Pons (tissue), 1 donor: ENCODE measurements at regions not wholly inside any gene's neighbourhood (a gene's known extent, or its start where the extent isn't known, plus 50 kb on each side); places are given as distances from the start of the nearest gene placed in this dataset.
"Not testable (repeated sequence)": the region's sequence is repeated elsewhere in the genome, so short reads cannot be mapped to it uniquely, and the experiment has no call there.

Source experiments
- DNase-seq: peaks from one replicate; pipeline ENCODE4 v3.0.0-alpha.2; 2016; ENCODE audit warnings: low spot score

DNA sequence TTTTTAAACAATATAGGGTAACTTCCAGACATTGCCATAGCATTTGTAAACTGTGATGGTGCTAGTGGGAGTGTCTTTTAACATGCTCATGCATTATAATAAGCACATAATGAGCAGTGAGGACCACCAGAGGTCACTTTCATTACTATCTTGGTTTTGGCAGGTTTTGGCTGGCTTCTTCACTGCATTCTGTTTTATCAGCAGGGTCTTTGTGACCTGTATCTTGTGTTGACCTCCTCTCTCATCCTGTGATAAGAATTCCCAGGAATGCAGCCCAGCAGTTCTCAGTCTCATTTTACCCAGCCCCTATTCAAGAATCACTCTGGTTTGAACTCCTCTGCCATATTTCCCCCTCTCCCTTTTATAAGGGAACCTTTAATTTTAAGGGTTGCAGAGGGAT lies 91.3 kb downstream of the ZNF467 start:
- DNase-seq, result no peak

DNA sequence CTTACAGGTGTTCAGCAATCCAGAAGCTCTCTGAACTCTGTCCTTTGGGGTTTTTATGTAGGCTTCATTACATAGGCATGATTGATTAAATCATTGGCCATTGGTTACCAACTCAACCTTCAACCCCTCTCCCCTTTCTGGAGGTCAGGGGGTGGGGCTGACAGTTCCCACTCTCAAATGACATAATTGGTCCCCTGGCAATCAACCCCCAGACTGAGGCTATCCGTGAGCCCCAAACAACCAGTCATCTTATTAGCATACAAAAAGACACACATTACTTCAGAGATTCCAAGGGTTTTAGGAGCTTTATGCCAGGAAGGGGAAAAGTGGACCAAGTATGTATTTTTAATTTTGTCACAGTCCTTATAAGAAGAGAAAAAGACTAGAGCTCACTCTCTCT lies 92.1 kb downstream of the ZNF467 start:
- no peak for DNase-seq

DNA sequence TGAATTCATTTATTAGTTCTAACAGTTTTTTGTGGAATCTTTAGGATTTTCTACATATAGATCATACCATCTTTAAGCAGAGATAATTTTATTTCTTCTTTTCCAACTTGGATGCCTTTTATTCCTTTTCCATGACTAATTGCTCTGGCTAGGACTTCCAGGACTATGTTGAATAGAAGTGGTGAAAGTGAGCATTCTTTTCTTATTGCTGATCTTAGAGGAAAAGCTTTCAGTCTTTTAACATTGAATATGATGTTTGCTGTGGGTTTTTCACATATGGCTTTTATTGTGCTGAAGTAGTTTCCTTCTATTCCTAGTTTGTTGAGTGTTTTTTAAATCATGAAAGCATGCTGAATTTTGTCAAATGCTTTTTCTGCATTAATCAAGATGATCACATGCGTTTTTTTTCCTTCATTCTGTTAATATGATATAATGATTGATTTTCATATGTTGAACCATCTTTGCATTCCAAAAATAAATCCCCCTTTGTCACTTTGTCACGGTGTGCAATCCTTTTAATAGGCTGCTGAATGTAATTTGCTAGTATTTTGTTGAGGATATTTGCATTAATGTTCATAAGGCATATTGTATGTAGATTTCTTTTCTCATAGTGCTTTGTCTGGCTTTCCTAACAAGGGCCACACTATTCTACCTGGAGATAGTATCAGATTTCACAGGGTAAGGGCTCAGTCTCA lies 92.9 kb downstream of the ZNF467 start:
- DNase-seq, result no peak

DNA sequence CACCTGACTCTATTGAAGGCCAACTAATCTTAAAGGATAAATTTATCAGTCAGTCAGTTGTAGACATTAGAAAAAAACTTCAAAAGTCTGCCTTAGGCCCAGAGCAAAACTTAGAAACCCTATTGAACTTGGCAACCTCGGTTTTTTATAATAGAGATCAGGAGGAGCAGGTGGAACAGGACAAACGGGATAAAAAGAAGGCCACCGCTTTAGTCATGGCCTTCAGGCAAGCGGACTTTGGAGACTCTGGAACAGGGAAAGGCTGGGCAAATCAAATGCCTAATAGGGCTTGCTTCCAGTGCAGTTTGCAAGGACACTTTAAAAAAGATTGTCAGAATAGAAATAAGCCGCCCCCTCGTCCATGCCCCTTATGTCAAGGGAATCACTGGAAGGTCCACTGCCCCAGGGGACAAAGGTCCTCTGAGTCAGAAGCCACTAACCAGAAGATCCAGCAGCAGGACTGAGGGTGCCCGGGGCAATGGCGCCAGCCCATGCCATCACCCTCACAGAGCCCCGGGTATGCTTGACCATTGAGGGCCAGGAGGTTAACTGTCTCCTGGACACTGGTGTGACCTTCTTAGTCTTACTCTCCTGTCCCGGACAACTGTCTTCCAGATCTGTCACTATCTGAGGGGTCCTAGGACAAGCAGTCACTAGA lies 98.5 kb downstream of the ZNF467 start:
- DNase-seq, result not testable (repeated sequence)

DNA sequence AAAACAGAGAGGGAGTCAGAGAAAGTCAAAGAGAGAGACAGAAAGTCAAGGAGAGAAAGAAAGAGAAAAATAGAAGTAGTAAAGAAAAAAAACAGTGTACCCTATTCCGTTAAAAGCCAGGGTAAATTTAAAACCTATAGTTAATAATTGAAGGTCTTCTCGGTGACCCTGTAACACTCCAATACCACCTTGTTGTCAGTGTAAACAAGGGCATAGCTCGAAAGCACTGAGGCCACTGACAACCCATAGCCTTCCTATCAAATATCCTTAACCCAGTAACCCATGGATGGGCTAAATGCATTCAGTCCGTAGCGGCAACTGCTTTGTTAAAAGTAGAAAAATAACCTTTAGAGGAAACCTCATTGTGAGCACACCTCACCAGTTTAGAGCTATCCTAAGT lies 100.4 kb downstream of the ZNF467 start:
- no peak for DNase-seq

DNA sequence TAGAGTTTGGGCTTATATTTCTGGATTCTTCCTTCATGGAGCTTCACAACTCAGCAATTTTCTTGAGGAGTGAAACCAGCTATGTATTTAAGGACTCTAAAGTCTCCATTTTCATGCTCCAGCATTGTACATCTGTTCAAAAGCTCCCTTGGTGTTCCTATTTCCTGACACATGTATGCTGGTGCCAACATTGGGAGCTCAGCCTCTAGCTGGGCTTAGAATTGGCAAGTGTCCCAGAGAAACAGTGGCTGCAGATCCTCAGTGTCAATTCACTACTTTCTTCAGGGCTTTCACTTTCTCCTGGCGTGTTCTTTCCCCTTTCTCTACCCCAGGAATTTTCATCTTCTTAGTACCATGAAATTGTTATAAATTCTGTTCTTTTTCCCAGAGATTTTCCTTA lies 103.1 kb downstream of the ZNF467 start:
- peak; percentile 78 for DNase-seq

DNA sequence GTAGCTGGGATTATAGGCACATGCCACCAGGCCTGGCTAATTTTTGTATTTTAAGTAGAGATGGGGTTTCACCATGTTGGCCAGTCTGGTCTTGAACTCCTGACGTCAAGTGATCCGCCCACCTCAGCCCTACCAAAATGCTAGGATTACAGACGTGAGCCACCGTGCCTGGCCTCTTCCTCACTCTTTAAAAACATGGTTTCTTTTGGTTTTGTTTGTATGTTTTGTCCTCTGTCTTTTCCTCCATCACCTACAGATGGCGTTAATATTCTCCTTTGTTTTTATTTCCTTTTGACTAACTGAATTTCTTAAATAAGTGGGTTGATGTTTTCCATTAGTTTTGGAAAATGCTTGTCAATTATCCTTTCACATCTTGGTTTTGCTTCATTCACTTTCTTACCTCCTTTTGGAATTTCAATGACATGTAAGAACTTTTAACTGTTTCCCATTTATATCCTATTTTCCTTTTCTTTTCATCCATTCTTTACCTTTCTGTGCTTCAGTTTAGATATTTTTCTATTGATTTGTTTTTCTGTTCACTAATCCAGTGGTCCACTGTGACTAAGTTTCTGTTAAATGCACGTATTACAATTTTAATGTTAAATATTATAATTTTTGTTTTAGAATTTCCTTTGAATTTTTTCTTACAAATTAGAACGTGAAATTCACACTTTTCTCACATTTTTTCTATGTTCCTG lies 104.1 kb downstream of the ZNF467 start:
- peak; percentile 10 for DNase-seq

DNA sequence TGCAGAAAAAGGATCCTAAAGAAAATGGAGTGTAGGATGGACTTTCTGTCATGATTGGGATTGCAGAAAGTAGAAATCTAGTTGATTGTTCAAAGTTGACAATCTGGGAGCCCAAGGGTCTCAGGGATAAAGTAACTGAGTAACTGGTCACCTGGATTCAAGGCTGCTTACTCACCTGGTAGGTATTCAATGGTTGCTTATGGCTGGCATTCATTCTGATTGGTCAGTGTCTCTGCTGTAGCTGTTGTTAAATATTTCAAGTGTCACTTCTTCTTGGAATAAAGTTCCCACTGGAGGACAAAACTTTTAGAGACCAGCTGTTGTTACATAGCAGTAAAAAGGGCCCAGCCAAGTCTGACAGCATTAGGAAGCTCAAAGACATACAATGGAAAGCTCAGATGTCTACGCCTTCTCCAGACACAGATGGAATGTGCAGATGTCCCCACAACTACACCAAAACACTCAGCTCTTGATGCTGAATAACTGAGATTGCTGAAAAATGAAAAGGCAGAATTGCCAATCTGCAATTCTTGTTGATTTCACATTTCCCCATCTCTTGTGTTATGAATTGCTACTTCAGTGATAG lies 106.9 kb downstream of the ZNF467 start:
- no peak for DNase-seq

DNA sequence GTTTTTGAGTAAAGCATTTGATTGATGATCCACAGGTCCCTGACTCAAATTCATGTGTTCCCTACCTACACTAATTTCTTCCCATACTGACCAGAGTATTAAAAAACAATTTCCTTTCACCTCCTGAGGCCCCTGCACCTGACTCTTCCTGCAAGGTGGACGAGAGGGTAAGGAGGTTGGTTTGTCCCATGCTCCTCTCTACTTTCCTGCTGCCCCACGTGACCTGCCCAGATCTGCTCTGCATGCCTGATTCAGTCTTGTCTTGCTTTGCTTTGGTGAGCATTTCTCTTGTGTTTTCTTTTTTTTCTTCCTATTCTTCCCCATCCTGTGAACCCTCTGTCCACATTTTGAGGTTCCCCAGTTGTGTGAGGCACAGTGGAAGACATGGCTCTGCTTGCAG lies 107.8 kb downstream of the ZNF467 start:
- DNase-seq, result not testable (repeated sequence)

DNA sequence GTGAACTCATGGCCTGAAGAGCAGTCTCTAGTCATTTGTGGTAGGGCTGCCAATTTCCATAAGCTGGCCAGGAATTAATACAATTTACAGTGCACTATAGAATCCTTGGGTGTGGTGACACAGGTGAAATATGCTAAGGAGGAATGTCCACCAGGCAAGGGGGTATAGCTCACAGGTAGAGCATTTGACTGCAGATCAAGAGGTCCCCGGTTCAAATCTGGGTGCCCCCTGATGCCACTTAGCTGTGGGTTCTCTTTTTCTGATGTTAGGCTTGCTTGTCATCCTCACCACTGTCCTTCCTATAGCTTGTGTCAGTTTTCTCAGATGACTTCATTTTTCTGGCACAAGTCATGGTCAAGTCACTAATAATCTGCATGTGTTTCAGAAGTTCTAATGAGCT lies 108.7 kb downstream of the ZNF467 start:
- no peak for DNase-seq

DNA sequence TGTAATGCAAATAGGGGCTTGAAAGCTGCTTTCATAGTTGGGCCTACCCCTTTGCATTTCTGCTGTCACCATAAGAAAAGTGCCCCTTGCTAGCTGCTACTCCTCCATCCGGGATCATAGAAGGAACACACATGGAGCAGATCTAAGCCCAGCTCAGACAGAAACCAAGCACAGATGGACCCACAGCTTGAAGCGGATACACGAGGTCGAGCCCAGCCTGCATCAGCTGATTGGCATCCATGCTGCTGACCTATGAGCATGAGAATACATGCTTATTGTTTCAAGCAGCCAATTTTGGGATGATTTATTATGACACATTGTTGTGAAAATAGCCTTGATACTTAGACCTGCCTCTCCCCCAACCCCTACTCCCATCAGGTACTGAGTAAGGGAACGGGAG lies 109.2 kb downstream of the ZNF467 start:
- DNase-seq, result no peak

DNA sequence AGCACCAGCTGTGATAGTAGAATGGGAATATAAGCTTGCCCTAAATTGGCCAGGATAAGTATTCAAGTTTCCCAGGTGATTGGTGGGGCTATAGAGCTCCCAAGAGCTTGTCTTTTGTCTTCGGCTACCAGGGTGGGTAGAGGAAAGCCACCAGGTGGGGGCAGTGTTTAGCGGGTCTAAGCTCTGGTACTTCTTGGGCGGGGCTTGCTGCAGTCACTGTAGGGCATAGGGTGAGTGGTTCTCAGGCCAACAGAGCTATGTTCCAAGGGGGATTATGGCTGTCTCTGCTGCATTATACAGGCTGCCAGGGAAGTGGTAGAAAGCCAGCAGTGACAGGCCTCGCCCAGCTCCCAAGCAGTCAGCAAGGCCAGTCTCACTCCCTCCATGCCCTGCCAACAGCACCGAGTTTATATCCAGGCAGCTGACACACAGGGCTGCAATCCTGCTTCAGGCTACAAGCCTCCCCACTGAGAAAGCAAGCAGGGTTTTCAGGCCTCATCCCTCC lies 110.7 kb downstream of the ZNF467 start:
- peak; percentile 75 for DNase-seq

DNA sequence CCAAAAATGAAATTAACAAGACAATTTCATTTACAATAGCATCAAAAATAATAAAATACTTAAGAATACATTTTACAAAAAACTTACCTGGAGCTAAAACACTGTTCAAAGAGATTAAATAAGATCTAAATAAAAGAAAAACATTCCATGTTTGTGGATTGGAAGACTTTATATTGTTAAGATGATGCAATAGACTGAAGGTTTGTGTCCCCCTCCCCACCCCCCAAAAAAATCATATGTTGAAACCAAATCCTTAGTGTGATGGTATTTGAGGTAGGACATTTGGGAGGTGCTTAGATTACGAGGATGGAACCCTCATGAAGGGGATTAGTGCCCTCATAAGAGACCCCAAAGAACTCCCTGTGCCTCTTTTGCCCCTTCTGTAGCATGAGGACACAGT lies 117.6 kb downstream of the ZNF467 start:
- no peak for DNase-seq

DNA sequence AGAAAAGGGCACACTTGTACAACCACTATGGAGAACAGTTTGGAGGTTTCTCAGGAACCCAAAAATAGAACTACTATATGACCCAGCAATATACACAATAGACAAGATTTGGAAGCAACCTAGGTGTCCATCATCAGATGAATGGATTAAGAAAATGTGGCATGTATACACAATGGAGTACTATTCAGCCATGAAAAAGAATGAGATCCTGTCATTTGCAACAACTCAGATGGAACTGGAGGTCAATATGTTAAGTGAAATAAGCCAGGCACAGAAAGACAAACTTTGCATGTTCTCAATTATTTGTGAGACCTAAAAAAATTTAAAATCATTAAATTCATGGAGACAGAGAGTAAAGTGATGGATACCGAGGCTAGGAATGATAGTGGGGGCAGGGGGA lies 118.8 kb downstream of the ZNF467 start:
- no peak for DNase-seq

DNA sequence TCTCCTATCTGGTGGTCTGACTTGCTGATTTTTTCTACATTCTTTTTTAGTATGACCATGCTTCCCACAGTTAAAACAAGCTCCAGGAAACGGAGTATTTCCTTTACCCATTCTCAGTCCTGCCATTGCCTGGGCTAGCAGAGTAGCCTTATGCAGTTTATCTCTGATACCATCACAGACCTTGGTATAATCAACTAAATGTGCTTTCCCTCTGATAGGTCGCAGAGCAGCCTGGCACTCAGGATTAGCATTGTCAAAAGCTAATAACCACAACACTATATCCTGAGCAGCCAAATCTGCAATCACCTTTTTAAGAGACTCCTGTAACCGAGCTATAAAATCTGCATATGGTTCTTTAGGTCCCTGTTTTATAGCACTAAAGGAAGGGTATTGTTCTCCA lies 123.2 kb downstream of the ZNF467 start:
- DNase-seq, result not testable (repeated sequence)

DNA sequence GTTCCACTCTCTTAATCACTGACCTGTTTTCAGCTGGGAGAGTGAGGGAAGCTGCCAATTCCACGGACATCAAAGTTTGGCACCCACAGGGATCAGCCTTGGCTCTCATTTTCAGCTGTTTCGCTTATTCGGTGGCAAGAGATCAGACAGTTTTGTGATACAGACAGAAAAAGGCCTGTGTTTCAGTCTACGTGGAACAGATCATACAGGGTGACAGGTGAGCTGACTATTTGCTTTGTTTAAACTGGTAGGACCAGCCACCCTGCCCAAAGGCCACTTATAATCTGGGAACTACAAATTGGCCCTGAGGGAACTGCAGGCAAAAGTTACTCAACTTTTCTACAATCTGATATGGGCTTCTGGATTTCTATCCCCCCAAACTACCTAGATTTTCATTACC lies 128.6 kb downstream of the ZNF467 start:
- DNase-seq, result no peak

DNA sequence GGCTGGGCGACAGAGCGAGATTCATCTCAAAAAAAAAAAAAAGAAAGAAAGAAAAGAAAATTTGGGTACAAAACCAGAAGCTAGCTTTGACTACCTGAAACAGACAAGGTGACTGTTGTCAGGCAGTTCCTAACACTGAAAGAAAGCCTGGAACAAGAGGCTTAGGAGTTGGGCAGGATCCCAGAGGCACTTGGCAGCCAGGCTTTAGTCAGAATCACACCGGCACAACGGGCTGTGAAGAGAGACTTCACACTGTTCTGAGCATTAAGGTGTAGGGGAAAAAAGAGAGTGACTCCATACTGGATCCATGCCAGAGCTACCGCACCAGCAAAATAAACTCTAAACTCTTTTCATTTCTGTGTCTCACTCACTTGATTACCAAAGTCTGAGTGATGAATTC lies 130.8 kb downstream of the ZNF467 start:
- DNase-seq, result no peak

DNA sequence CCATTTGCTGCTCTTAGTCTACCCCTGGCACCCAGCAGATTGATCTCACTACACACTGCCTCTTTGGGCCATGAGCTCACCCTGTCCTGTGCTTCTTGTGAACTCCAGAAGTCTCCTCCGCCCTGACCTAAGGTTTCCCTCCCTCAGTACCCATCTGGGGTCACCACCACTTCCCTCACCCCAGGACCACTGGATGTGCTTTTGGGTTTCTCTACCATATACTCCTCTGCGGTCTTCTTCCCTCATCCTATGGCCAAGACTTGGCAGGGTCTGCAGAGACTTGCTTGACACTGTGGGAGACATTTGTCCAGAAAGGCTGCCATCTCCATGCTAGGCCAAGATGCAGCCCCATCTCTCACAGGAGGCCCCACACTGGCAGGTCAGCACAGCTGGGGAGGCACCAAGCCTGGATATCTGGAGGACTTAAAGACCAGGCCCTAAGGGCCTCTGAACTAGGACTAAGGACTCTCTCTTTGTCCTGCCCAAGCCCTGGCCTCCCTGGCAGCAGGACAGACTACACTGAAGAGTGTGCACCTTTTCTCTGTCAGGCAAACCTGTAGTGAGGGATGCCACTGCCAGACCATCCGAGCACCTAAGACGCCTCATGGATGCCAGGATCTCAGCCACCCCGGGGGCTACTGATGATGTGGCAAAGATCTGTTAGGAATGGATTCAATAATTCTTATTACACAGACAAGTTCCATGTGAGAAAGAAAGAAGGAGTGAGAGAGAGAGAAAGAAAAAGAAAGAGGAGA lies 134.6 kb downstream of the ZNF467 start:
- no peak for DNase-seq

DNA sequence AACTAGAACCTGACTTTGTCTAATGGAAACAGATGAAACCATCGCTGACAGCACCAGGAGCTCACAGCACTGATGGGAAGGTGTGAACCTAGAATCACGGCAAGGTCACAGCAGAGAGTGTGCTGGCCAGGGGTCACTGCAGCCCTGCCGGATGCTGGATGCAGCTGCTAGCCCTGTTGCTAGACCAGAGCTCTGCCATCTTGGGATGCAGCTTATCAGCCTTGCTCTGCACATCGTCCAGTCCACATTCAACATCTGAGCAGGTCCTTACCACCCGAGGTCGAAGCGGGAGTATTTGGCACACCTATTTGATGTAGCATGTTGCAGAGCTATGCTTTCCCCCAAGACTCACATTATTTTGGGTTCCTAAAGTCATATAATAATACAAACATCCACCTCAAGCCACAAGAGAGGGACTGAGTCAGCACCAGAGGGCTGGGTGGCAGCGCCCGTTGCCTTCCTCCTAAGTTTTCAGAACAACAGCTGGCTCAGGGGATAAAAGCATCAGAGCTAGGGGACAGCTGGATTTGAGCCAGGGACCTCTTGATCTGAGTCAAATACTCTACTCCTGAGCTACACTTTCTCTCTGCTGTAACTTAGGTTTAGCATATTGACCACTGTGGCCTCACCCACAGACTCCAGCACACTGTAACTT lies 135.3 kb downstream of the ZNF467 start:
- no peak for DNase-seq

DNA sequence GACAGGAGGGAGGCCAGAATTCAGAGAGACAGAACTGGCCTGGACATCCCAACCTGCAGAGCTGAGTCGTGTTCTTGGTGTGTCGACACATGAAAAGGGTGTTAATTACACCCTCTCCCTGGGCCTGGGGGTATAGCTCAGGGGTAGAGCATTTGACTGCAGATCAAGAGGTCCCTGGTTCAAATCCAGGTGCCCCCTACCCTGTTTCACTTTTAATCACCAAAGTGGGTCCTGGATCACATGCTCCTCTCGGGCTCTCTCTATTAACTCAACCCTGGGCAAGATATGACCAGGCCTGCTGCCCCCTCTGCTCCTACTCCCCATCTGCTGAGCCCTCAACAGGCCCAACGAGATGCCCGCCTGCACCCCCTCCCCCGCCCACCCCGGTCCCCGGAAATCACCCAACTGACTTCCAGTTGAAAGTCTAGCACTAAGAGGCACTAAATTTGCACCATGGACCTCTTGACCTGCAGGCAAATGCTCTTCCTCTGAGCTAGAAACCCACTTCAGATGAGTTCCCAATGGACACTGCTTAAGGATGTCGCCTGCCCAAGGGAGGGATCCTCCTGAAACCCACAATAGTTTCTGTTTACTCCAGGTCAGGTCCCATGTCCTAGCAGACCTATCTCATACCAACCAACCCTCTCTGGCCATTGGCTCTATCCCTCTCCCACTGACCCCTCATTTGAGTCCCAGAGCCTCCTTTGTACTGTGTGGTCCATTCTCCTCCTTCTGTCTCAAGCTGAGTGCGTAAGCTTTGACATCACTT lies 137.6 kb downstream of the ZNF467 start:
- DNase-seq, result no peak
